ENCODE measurements at regions not wholly inside any gene's neighbourhood (a gene's known extent, or its start where the extent isn't known, plus 50 kb on each side); places are given as distances from the start of the nearest gene placed in this dataset.

DNA sequence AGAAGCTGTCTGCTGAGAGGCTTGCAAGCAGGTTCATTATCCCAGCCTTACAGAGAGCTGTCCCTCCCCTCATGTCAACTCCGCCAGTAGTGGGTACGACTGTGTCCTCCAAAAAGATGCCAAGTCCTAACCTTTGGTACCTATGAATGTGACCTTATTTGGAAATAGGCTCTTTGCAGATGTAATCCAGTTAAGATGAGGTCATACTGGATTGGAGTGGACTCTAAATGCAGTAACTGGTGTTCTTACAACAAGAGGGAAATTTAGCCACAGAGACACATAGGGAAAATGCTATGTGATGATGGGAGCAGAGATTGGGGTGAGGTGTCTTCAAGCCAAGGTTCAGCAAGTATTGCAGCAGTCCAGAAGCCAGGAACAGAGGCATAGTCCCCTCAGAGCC, 90.8 kb upstream of the FOXP4 start:
- TF ChIP-seq EP300 (IDR thresholded peaks at IDR 0.05), result no peak
- no peak for TF ChIP-seq POLR2A (IDR thresholded peaks at IDR 0.05)
- TF ChIP-seq, protein P1, sequence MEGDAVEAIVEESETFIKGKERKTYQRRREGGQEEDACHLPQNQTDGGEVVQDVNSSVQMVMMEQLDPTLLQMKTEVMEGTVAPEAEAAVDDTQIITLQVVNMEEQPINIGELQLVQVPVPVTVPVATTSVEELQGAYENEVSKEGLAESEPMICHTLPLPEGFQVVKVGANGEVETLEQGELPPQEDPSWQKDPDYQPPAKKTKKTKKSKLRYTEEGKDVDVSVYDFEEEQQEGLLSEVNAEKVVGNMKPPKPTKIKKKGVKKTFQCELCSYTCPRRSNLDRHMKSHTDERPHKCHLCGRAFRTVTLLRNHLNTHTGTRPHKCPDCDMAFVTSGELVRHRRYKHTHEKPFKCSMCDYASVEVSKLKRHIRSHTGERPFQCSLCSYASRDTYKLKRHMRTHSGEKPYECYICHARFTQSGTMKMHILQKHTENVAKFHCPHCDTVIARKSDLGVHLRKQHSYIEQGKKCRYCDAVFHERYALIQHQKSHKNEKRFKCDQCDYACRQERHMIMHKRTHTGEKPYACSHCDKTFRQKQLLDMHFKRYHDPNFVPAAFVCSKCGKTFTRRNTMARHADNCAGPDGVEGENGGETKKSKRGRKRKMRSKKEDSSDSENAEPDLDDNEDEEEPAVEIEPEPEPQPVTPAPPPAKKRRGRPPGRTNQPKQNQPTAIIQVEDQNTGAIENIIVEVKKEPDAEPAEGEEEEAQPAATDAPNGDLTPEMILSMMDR (IDR thresholded peaks at IDR 0.05), result no peak

Data from suprapubic skin (tissue), 3 donors.